ENCODE measurements at regions not wholly inside any gene's neighbourhood (a gene's known extent, or its start where the extent isn't known, plus 50 kb on each side); places are given as distances from the start of the nearest gene placed in this dataset.

DNA sequence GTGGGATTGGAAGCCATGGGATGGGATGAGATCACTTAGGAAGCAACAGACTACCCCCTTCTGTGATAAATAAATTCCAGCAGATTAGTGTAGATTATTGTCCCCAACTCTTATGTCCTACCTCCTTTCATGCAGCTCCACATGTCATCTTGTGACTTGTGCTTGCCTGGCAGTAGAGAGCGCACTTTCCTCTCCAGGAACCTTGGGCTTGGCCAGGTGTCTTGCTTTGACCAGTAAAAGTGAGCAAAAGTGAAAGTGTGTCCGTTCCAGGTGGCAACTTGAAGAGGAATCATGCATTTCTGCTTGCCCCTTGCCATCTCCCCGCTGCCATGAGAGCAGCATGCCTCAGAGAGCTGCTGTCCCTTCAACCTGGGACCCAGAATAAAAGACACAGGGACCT lies 122.9 kb upstream of the ERG start:
- ChIA-PET CTCF (no interaction called here), SMC1A (ENCODE audit: uncharacterized antibody, unreplicated experiment) (no interaction called here), RAD21 (ENCODE audit: unreplicated experiment) (interaction anchor here (1.2 kb wide), 1 partner anchor 71 kb away, joined by 3 read pairs; no protein-coding TSS in a partner anchor), POLR2A (no interaction called here)
- Histone ChIP-seq H3K4me3 (no peak overlapping the region), H3K36me3 (ENCODE audit: control insufficient read depth in 2 of 2, insufficient read depth in 2 of 2, low read length in 1 of 2) (no peaks in the 10 kb centered on the region), H3K4me2 (ENCODE audit: control insufficient read depth, insufficient read depth) (no peak overlapping the region), H2AFZ (ENCODE audit: control insufficient read depth, low read depth, low read length) (no peak overlapping the region), H3K27me3 (replicated peaks in 1 of 2; ENCODE audit: control insufficient read depth in 2 of 2, insufficient read depth in 2 of 2, low read length in 1 of 2) (no peaks in the 10 kb centered on the region; a peak in 1 of 4 replicates), H4K20me1 (ENCODE audit: control insufficient read depth, insufficient read depth) (no peaks in the 10 kb centered on the region), H3K9ac (ENCODE audit: control insufficient read depth, insufficient read depth, low read length) (no peak overlapping the region), H3K9me3 (replicated peaks; ENCODE audit: control insufficient read depth, insufficient read depth, low read length) (no peaks in the 10 kb centered on the region), H3K27ac (ENCODE audit: control insufficient read depth, insufficient read depth) (no peak overlapping the region), H3K4me1 (ENCODE audit: control insufficient read depth, insufficient read depth, low read length) (no peaks in the 10 kb centered on the region), H3K79me2 (ENCODE audit: control insufficient read depth, insufficient read depth, low read length) (no peaks in the 10 kb centered on the region)
- ATAC-seq (no peak), DNase-seq (ENCODE audit: low read depth, low spot score) (no peak), FAIRE-seq (no peak)
- intact Hi-C loops (cut with micrococcal nuclease; ENCODE audit: unreplicated experiment) = no loop called here
- TF ChIP-seq RAD21 (IDR thresholded peaks at IDR 0.05; ENCODE audit: insufficient read depth, low read depth, low read length) = peak; percentile 20; the same call in 1 of the 2 replicates
- TF ChIP-seq TCF3 (IDR thresholded peaks at IDR 0.05; ENCODE audit: borderline replicate concordance, insufficient read depth, low read depth, low read length) = peak; percentile 60; the same call in 1 of the 2 replicates
- 0 out of 2 replicates have a peak, but pooled peaks have one; percentile 60 for TF ChIP-seq TCF12 (IDR thresholded peaks at IDR 0.05; ENCODE audit: low read depth, low read length)
- TF ChIP-seq RB1 (IDR thresholded peaks at IDR 0.05; ENCODE audit: borderline replicate concordance) = no peak
- no TSS peak for BruUV-seq (replicated peaks)
- WGBS (ENCODE audit: insufficient coverage, insufficient replicate concordance, low lambda C conversion rate, missing lambda C conversion rate) = 13% methylated on average over 3 of the region's 3 CpGs
- in situ Hi-C loops (cut with MboI) = no loop called here

- SMC1A ChIA-PET (ENCODE audit: uncharacterized antibody, unreplicated experiment) = no interaction called here
- peak; percentile 89 for FAIRE-seq
- 83% methylated on average over 12 of the region's 12 CpGs for WGBS (ENCODE audit: insufficient coverage, insufficient replicate concordance, low lambda C conversion rate, missing lambda C conversion rate)
These were observed 124.0 kb upstream of the ERG start for GRCh38 chr21:38622081-38622826.

More at GRCh38 chr21:38622081-38622826, 124.0 kb upstream of the ERG start:
- Histone ChIP-seq H3K27me3 (replicated peaks in 1 of 2; ENCODE audit: control insufficient read depth in 2 of 2, insufficient read depth in 2 of 2, low read length in 1 of 2) (no peaks in the 10 kb centered on the region; a peak in 1 of 4 replicates), H3K79me2 (ENCODE audit: control insufficient read depth, insufficient read depth, low read length) (no peaks in the 10 kb centered on the region), H3K27ac (ENCODE audit: control insufficient read depth, insufficient read depth) (no peak overlapping the region), H3K9ac (ENCODE audit: control insufficient read depth, insufficient read depth, low read length) (no peak overlapping the region), H4K20me1 (ENCODE audit: control insufficient read depth, insufficient read depth) (no peaks in the 10 kb centered on the region), H3K4me1 (ENCODE audit: control insufficient read depth, insufficient read depth, low read length) (no peaks in the 10 kb centered on the region), H2AFZ (ENCODE audit: control insufficient read depth, low read depth, low read length) (no peak overlapping the region), H3K4me3 (no peak overlapping the region), H3K9me3 (replicated peaks; ENCODE audit: control insufficient read depth, insufficient read depth, low read length) (no peaks in the 10 kb centered on the region), H3K36me3 (ENCODE audit: control insufficient read depth in 2 of 2, insufficient read depth in 2 of 2, low read length in 1 of 2) (no peaks in the 10 kb centered on the region), H3K4me2 (ENCODE audit: control insufficient read depth, insufficient read depth) (no peak overlapping the region)
- intact Hi-C loops (cut with micrococcal nuclease; ENCODE audit: unreplicated experiment) (no loop called here), in situ Hi-C loops (cut with MboI) (no loop called here)
- POLR2A ChIA-PET = no interaction called here
- CTCF ChIA-PET = no interaction called here
- RAD21 ChIA-PET (ENCODE audit: unreplicated experiment) = no interaction called here
- TF ChIP-seq NFXL1 (IDR thresholded peaks at IDR 0.05; ENCODE audit: borderline replicate concordance) (no peak), NBN (IDR thresholded peaks at IDR 0.05) (0 out of 2 replicates have a peak, but pooled peaks have one; percentile 16), PML (IDR thresholded peaks at IDR 0.05; ENCODE audit: low read length) (no peak), USF1 (IDR thresholded peaks at IDR 0.05; ENCODE audit: borderline replicate concordance, extremely low read length, insufficient read depth, low read depth, low read length) (no peak)
- TF ChIP-seq, protein P1, sequence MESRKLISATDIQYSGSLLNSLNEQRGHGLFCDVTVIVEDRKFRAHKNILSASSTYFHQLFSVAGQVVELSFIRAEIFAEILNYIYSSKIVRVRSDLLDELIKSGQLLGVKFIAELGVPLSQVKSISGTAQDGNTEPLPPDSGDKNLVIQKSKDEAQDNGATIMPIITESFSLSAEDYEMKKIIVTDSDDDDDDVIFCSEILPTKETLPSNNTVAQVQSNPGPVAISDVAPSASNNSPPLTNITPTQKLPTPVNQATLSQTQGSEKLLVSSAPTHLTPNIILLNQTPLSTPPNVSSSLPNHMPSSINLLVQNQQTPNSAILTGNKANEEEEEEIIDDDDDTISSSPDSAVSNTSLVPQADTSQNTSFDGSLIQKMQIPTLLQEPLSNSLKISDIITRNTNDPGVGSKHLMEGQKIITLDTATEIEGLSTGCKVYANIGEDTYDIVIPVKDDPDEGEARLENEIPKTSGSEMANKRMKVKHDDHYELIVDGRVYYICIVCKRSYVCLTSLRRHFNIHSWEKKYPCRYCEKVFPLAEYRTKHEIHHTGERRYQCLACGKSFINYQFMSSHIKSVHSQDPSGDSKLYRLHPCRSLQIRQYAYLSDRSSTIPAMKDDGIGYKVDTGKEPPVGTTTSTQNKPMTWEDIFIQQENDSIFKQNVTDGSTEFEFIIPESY (IDR thresholded peaks at IDR 0.05) = no peak
- BruUV-seq (replicated peaks) = no TSS peak
- no peak for DNase-seq (ENCODE audit: low read depth, low spot score)
- no peak for ATAC-seq
